B cell (primary cell): ENCODE measurements at regions not wholly inside any gene's neighbourhood (a gene's known extent, or its start where the extent isn't known, plus 50 kb on each side); places are given as distances from the start of the nearest gene placed in this dataset.

ENCODE experiments used
- EZH2 ChIP-seq: IDR thresholded peaks from 2 replicates; pipeline ENCODE4 v1.6.1; 2012; ENCODE audit warnings: borderline replicate concordance, low read depth, mild to moderate bottlenecking, moderate library complexity, low read length; ENCODE audit not compliant: insufficient read depth, poor library complexity, severe bottlenecking
- TF ChIP-seq, protein P1 (sequence below): fragments of 200-600 bp; IDR thresholded peaks from one replicate; pipeline ENCODE4 v1.8.0; 2022; ENCODE audit warnings: antibody characterized with exemption, mild to moderate bottlenecking

DNA sequence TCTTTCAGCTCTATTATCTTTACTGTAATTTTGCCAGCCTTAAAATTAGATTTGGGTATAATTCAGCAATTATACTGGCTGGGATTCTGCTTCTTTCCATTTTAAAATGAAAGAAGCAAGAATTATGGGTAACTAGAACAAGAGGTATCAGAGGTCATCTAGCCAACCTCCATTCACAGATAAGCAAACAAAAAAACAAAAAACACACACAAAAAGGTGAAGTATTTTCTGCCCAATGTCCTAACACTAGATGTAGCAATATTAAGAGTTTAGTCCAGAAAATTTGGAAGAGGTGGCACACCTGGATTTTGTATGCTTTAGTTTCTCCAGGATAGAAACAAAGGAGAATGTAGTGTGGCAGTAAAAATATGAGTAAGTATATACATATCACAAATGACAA is 68.1 kb upstream of the ANXA1 start:
- TF ChIP-seq, protein P1, sequence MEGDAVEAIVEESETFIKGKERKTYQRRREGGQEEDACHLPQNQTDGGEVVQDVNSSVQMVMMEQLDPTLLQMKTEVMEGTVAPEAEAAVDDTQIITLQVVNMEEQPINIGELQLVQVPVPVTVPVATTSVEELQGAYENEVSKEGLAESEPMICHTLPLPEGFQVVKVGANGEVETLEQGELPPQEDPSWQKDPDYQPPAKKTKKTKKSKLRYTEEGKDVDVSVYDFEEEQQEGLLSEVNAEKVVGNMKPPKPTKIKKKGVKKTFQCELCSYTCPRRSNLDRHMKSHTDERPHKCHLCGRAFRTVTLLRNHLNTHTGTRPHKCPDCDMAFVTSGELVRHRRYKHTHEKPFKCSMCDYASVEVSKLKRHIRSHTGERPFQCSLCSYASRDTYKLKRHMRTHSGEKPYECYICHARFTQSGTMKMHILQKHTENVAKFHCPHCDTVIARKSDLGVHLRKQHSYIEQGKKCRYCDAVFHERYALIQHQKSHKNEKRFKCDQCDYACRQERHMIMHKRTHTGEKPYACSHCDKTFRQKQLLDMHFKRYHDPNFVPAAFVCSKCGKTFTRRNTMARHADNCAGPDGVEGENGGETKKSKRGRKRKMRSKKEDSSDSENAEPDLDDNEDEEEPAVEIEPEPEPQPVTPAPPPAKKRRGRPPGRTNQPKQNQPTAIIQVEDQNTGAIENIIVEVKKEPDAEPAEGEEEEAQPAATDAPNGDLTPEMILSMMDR, result no peak
- TF ChIP-seq EZH2, result no peak
